EL (cell line): ENCODE measurements at regions not wholly inside any gene's neighbourhood (a gene's known extent, or its start where the extent isn't known, plus 50 kb on each side); places are given as distances from the start of the nearest gene placed in this dataset.

Source experiments
- DNase-seq: peaks from one replicate; pipeline ENCODE4 v3.0.0-alpha.2; 2016

- DNase-seq = no peak
These were observed 92.6 kb downstream of the METTL4 start for GRCh38 chr18:2478662-2479061.

- peak; percentile 8 for DNase-seq
These were observed 90.8 kb downstream of the METTL4 start for GRCh38 chr18:2480536-2480935.

DNA sequence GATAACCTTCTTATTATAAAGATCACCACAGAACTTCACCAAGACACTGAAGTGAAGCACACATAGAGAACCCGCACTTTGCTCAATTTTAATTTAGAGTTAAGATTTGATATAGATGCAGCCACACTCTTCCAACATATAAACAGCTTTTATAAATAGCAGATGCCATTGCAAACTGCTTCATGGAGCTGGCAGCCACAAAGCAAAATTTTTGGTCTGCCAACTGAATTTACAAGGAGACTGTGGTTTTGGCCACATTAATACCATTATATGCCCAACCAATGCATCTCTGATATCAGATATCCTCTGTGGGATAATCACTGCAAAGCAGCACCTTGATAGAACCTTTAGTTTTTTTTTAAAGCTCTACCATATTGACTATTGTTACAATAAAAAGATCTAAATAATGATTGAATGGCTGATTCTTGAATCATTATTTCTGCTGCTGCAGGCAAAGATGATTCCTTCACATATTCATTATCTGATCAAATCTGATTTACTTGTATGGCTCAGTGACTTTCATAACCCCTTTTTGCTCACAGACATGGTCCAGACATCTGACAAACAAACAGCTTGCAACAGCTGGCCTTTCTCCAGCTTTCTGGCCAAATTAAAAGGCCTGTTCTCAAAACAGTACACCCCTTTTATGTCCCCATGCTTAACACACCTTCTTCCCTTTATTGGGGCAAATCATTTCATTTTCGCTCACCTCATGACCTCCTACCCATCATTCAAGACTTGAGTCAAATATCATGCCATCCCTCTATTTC is 88.4 kb downstream of the METTL4 start:
- no peak for DNase-seq

GRCh38 chr18:2485983-2486382 is 85.3 kb downstream of the METTL4 start:
- DNase-seq = no peak

DNA sequence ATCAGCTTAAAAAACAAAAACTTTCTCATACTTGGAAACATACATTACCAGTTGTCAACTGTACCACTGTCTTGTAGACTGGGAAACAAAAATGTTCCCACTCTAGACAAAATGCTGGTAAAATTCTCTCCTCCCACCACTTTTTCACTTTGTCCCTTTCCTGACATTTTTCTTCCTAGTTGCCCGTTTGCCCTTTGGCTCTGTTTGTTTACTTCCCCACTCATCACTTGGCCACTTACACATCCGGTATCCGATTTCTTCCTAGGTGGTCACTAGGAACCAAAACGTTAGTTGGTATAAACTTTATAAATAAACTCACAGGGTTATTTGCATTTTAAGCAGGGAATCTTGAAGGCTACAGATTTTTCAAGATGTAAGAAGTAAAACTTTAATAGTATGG is 84.9 kb downstream of the METTL4 start:
- DNase-seq = no peak
